ENCODE measurements at regions not wholly inside any gene's neighbourhood (a gene's known extent, or its start where the extent isn't known, plus 50 kb on each side); places are given as distances from the start of the nearest gene placed in this dataset.
A peak's percentile ranks its signal among the peaks of the same experiment; 100 is the strongest.

GRCh38 chr22:47777426-47777825, 1015.0 kb downstream of the TBC1D22A start (continued):
- no peak for TF ChIP-seq ZNF142 (CRISPR knock-in tag; IDR thresholded peaks at IDR 0.05)
- no peak for TF ChIP-seq ZNF850 (CRISPR knock-in tag; conservative IDR thresholded peaks at IDR 0.05)
- no peak for TF ChIP-seq HNRNPUL1 (IDR thresholded peaks at IDR 0.05; ENCODE audit: low read depth, low read length)
- TF ChIP-seq JARID2 (CRISPR knock-in tag; IDR thresholded peaks at IDR 0.05; ENCODE audit: insufficient replicate concordance) = no peak
- TF ChIP-seq THAP8 (CRISPR knock-in tag; IDR thresholded peaks at IDR 0.05; ENCODE audit: borderline replicate concordance) = no peak
- TF ChIP-seq SNAPC2 (CRISPR knock-in tag; IDR thresholded peaks at IDR 0.05) = no peak

- Histone ChIP-seq H3K27me3 (ENCODE audit: control insufficient read depth in 1 of 2, insufficient read depth in 2 of 2, low read length in 2 of 2) (peaks cover 1 to 18% of the 10 kb centered on the region in 2 experiments; a peak in 1 of 5 replicates), H3K27ac (ENCODE audit: extremely low read length, insufficient read depth, low read length) (no peak overlapping the region), H3K9me3 (ENCODE audit: low read length) (no peaks in the 10 kb centered on the region), H3K4me2 (ENCODE audit: low read depth, low read length) (no peak overlapping the region), H2AFZ (ENCODE audit: low read length) (no peak overlapping the region), H4K20me1 (ENCODE audit: insufficient read depth, low read length) (no peaks in the 10 kb centered on the region), H3K4me3 (replicated peaks in 1 of 3; ENCODE audit: insufficient read depth in 1 of 3, low read depth in 2 of 3, low read length in 3 of 3) (no peak overlapping the region), H3K4me1 (ENCODE audit: insufficient read depth, low read length) (no peaks in the 10 kb centered on the region), H3K36me3 (replicated peaks in 1 of 2; ENCODE audit: control insufficient read depth in 1 of 2, insufficient read depth in 2 of 2, low read length in 2 of 2) (no peaks in the 10 kb centered on the region), H3K79me2 (ENCODE audit: insufficient read depth, low read length) (no peaks in the 10 kb centered on the region), H3K9ac (ENCODE audit: insufficient read depth, low read depth, low read length) (no peak overlapping the region)
- ChIA-PET CTCF (ENCODE audit: low intra/inter-chr PET ratio, low total read pairs) (no interaction called here), POLR2A (no interaction called here)
- 8% methylated on average over 7 of the region's 10 CpGs for WGBS (ENCODE audit: low lambda C conversion rate)
- intact Hi-C loops (cut with micrococcal nuclease; ENCODE audit: unreplicated experiment) (no loop called here), in situ Hi-C loops (cut with HindIII; ENCODE audit: extremely low pct_ligation_motif_present, low pct_unique_long_range_greater_than_20kb) (no loop called here)
- DNase-seq (ENCODE audit: low spot score) (no peak), ATAC-seq (peak; percentile 58; the same call in 1 of the 3 replicates), FAIRE-seq (no peak)
- no TSS peak for BruUV-seq (replicated peaks)
- TF ChIP-seq CTCF (CRISPR knock-in tag; IDR thresholded peaks at IDR 0.05) (peak; percentile 49), NFKB2 (CRISPR knock-in tag; IDR thresholded peaks at IDR 0.05; ENCODE audit: borderline replicate concordance) (no peak), AGO1 (IDR thresholded peaks at IDR 0.05; ENCODE audit: low read depth, low read length, poor library complexity, severe bottlenecking) (no peak), STAG1 (CRISPR knock-in tag; IDR thresholded peaks at IDR 0.05) (0 out of 2 replicates have a peak, but pooled peaks have one; percentile 7), ZNF777 (CRISPR knock-in tag; IDR thresholded peaks at IDR 0.05) (no peak), ZNF263 (CRISPR knock-in tag; IDR thresholded peaks at IDR 0.05) (peak; percentile 86)
Measured at GRCh38 chr22:47776329-47776728, 1013.9 kb downstream of the TBC1D22A start.

All from HepG2 (cell line).